ENCODE measurements at regions not wholly inside any gene's neighbourhood (a gene's known extent, or its start where the extent isn't known, plus 50 kb on each side); places are given as distances from the start of the nearest gene placed in this dataset.

DNA sequence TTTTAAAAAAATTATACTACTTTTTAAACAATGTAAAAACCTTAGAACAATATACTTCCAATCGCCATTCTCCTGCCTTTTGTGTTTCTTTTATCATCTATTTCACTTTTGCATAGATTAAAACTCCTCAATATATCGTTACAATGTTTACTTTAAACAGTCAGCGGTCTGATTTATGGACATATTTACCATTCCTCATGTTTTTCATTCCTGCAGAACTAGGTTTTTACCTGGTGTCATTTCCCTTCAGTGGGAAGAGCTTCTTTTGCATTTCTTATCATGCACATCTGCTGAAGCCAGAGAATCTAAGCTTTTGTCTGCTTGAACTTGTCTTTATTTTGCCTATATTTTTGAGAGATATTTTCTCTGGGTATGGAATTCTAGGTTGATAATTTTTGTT, 277.4 kb upstream of the PLXNA2 start:
- ChIA-PET CTCF (no interaction called here), POLR2A (no interaction called here)
- DNase-seq (ENCODE audit: low read depth, low spot score), result no peak
- TF ChIP-seq, protein P1, sequence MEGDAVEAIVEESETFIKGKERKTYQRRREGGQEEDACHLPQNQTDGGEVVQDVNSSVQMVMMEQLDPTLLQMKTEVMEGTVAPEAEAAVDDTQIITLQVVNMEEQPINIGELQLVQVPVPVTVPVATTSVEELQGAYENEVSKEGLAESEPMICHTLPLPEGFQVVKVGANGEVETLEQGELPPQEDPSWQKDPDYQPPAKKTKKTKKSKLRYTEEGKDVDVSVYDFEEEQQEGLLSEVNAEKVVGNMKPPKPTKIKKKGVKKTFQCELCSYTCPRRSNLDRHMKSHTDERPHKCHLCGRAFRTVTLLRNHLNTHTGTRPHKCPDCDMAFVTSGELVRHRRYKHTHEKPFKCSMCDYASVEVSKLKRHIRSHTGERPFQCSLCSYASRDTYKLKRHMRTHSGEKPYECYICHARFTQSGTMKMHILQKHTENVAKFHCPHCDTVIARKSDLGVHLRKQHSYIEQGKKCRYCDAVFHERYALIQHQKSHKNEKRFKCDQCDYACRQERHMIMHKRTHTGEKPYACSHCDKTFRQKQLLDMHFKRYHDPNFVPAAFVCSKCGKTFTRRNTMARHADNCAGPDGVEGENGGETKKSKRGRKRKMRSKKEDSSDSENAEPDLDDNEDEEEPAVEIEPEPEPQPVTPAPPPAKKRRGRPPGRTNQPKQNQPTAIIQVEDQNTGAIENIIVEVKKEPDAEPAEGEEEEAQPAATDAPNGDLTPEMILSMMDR (IDR thresholded peaks at IDR 0.05; ENCODE audit: insufficient read depth, low read length, missing control alignments), result no peak
- no peak overlapping the region for H3K4me3 ChIP-seq (ENCODE audit: low read depth, low read length)

DNA sequence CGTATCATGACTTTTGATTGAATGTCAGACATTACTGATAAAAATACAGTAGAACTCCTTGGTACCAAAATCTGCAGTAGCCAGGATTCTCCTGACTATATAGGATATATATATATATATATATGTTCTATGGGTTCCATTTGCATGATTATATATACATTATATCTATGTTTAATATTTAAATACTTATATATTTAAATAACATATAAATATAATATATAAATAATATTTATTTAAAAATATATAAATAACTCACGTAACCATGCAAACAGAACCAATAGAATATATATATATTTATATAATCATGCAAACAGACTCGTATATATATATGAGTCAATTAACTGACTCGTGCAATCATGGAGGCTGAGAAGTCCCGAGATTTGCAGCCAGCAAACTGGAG, 278.8 kb upstream of the PLXNA2 start:
- TF ChIP-seq, protein P1 (IDR thresholded peaks at IDR 0.05; ENCODE audit: insufficient read depth, low read length, missing control alignments), result no peak
- ChIA-PET CTCF (no interaction called here), POLR2A (no interaction called here)
- no peak for DNase-seq (ENCODE audit: low read depth, low spot score)
- H3K4me3 ChIP-seq (ENCODE audit: low read depth, low read length), result no peak overlapping the region

DNA sequence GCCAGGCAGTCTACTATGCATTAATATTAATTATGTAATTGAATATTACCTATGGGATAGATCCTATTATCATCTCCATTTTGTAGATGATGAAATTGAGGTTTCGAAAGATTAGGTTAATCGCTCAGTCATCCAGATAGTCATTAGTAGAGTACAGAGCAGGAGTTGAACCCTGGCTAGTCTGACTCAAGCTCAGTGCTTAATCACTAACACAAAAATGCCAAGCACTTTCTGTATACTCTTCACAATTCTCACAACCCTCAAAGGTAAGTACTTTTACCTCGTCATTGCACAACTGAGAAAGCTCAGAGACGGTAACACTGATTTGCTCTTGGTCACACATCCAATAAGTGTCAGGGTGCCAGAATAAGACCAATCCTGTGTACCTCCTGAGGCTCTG, 280.2 kb upstream of the PLXNA2 start:
- no peak for DNase-seq (ENCODE audit: low read depth, low spot score)
- CTCF ChIA-PET, result no interaction called here
- no peak overlapping the region for H3K4me3 ChIP-seq (ENCODE audit: low read depth, low read length)
- POLR2A ChIA-PET, result no interaction called here
- TF ChIP-seq, protein P1 (IDR thresholded peaks at IDR 0.05; ENCODE audit: insufficient read depth, low read length, missing control alignments), result no peak

DNA sequence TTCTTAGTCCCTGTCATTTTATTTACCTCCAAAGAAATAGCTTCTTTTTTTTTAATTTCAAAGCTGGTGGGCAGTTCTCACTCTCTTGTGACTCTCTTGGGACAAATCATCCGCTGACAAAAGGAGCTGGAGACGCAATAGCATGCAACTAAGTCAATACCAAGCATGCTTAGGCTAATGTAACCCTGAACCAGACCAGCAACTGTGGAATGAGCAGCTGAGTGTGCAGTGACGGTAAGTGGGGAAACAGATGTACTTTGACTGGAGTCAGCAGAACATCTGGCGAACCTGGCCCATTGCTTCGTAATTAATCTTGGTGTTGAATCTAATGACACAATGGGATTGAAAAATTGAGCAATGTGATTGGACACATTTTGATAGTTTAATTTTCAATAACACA, 280.7 kb upstream of the PLXNA2 start:
- ChIA-PET POLR2A (no interaction called here), CTCF (no interaction called here)
- TF ChIP-seq, protein P1 (IDR thresholded peaks at IDR 0.05; ENCODE audit: insufficient read depth, low read length, missing control alignments), result no peak

DNA sequence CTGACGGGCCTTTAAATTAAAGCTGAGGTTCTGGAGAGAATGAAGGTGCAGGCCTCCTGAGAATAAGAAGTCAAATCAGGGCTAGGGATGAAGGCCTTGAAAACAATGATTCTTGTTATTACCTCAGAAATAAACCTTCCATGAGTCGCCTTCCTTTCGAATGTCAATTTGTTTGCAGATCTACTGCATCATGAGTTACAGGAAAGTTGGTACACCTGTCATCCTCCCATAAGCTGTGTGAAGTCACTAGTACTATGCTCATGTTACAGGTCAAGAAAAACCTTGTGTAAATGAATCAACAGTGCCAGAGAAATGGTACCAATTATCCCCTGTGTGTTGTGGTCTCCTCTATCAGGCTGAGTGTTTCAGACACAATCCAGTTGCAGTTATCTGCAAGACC, 281.2 kb upstream of the PLXNA2 start:
- ChIA-PET POLR2A (no interaction called here), CTCF (no interaction called here)
- DNase-seq (ENCODE audit: low read depth, low spot score), result no peak
- no peak overlapping the region for H3K4me3 ChIP-seq (ENCODE audit: low read depth, low read length)
- TF ChIP-seq, protein P1 (IDR thresholded peaks at IDR 0.05; ENCODE audit: insufficient read depth, low read length, missing control alignments), result no peak

More for the DNA sequence above, 280.7 kb upstream of the PLXNA2 start:
- no peak for DNase-seq (ENCODE audit: low read depth, low spot score)
- no peak overlapping the region for H3K4me3 ChIP-seq (ENCODE audit: low read depth, low read length)

DNA sequence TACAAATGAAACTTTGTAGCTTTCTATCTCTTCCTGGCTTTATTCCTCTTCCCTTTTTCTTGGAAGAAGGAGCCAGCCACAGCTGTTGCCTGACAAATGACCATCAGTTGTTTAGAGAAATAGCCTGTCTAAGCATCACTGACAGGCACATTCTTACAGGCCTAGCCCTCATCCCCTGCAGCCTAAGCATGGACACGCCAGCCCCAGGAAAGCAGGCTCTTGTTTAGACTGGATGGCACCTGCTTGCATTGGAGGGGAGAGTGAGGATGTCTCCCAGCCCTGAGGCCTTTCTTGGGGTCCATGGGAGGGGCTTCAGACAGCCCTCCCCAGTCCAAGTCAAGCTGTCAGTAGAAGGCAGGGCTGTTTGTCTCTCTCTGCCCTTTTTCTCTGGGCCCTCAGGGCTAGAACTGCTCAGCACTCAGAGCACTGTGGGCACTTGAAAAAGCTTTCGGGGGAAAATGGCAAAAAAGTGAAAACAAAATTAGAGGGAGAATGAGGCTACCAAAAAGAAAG, 282.5 kb upstream of the PLXNA2 start:
- CTCF ChIA-PET, result no interaction called here
- POLR2A ChIA-PET, result no interaction called here
- TF ChIP-seq, protein P1 (IDR thresholded peaks at IDR 0.05; ENCODE audit: insufficient read depth, low read length, missing control alignments), result no peak
- H3K4me3 ChIP-seq (ENCODE audit: low read depth, low read length), result no peak overlapping the region
- DNase-seq (ENCODE audit: low read depth, low spot score), result no peak

All from AG04449 (cell line).